Colonic mucosa (tissue), 4 donors: ENCODE measurements at regions not wholly inside any gene's neighbourhood (a gene's known extent, or its start where the extent isn't known, plus 50 kb on each side); places are given as distances from the start of the nearest gene placed in this dataset.

Experiments
- DNase-seq: peaks from one replicate; pipeline ENCODE4 v3.0.0-alpha.2; 2020
- H3K27ac ChIP-seq: fragments of 200-600 bp; one replicate; pipeline ENCODE4 v1.8.0; 2021
- H3K27me3 ChIP-seq: fragments of 200-600 bp; one replicate; pipeline ENCODE4 v1.8.0; 2021
- H3K36me3 ChIP-seq: fragments of 200-600 bp; one replicate; pipeline ENCODE4 v1.8.0; 2021
- H3K4me1 ChIP-seq: fragments of 200-600 bp; one replicate; pipeline ENCODE4 v1.8.0; 2021; ENCODE audit warnings: mild to moderate bottlenecking
- H3K4me3 ChIP-seq: fragments of 200-600 bp; one replicate; pipeline ENCODE4 v1.8.0; 2021
- H3K9ac ChIP-seq, 2 donors: one replicate each; pipeline ENCODE4 v1.7.0; 2013; ENCODE audit warnings: control low read depth in 2 of 2, low read depth in 2 of 2, low read length in 2 of 2
- H3K9me3 ChIP-seq: fragments of 200-600 bp; one replicate; pipeline ENCODE4 v1.8.0; 2021
- intact Hi-C: fragments of 100-400 bp; cut with DNase I; formaldehyde crosslinking; loops from one replicate; pipeline ENCODE4 v1.14.1; 2022
- TF ChIP-seq, protein P1 (sequence below): fragments of 200-600 bp; IDR thresholded peaks from one replicate; pipeline ENCODE4 v1.8.0; 2022; ENCODE audit warnings: antibody characterized with exemption, mild to moderate bottlenecking
- donor health status: healthy.
- donor health status: DM: no; HTN: no; CAD: no.
- donor health status: DM: no; HTN: no; CAD: no.

DNA sequence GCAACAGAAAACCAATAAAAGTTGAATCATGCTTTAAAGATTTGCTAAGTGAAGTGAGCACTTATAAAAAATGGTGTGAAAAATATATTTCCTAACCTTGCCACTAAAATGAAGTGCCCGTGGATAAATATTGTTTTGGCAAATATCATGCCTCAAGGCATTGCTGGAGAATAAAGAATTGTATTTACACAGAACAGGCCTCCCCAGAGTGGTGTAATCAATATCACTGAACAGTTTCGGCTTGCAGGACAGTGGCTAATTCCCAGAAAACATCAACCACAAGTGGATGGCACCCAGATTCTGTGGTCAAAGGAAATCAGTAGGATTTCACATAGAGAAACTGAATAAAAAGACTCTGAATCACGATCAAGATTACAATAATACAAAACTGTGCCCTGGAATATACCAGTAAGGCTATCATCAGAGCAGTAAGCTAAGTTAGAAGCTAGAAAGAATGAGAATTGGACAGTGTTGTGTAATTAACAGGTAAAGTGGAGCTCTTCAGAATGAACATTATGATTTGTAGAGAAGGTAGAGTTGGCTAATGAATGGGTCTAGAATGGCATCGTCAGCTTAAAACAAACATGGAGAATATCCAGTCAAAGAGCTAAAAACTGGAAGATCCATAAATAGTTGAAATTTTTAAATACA, 1026.9 kb upstream of the ADGRB3 start:
- intact Hi-C loops = no loop called here
- Histone ChIP-seq H3K4me3 (no peak overlapping the region), H3K27me3 (no peaks in the 10 kb centered on the region), H3K9ac (no peak overlapping the region), H3K27ac (no peak overlapping the region), H3K4me1 (no peaks in the 10 kb centered on the region), H3K36me3 (no peaks in the 10 kb centered on the region), H3K9me3 (no peaks in the 10 kb centered on the region)
- no peak for DNase-seq
- TF ChIP-seq, protein P1, sequence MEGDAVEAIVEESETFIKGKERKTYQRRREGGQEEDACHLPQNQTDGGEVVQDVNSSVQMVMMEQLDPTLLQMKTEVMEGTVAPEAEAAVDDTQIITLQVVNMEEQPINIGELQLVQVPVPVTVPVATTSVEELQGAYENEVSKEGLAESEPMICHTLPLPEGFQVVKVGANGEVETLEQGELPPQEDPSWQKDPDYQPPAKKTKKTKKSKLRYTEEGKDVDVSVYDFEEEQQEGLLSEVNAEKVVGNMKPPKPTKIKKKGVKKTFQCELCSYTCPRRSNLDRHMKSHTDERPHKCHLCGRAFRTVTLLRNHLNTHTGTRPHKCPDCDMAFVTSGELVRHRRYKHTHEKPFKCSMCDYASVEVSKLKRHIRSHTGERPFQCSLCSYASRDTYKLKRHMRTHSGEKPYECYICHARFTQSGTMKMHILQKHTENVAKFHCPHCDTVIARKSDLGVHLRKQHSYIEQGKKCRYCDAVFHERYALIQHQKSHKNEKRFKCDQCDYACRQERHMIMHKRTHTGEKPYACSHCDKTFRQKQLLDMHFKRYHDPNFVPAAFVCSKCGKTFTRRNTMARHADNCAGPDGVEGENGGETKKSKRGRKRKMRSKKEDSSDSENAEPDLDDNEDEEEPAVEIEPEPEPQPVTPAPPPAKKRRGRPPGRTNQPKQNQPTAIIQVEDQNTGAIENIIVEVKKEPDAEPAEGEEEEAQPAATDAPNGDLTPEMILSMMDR = no peak

DNA sequence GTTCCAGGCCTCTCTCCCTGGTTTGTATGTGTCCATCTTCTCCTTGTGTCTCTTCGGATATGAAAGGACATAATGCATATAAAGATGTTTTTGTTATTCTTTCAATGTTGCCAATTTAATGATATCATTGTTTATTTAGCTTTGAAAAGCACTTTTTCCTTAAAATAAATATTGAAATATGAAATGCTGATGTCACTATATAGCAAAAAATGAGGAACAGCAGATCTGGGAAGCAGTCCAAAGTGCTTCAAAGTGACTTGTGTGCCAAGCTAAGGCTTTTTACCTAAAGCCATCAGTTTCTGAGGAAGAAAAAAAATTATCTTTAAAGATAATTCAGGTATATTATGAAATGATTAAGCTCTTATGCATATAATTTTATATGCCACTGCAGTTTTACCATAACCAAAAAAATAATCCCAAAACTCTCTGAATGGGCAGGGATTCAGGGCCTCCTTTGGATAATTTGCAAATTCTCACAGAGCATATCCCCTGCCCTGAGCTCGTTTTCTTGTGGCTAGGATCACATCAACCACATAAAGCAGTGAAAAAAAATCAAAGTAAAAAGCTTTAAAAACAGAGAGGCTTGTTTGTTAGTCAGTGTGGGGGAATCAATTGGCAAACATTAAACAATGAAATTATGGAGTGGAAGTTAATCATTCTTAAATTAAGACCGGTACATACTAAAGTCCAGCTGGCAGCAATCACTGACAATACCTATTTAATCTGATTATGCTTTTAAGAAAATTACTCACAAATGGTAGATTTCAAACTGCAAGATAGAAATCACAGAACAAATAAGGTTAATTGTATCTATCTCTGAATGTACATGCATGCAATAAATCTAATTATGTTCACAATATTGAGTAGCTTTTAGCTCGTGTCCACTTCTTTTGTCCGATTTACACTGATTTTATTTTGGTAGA, 1027.9 kb upstream of the ADGRB3 start:
- Histone ChIP-seq H3K9ac (no peak overlapping the region), H3K4me1 (no peaks in the 10 kb centered on the region), H3K36me3 (no peaks in the 10 kb centered on the region), H3K9me3 (no peaks in the 10 kb centered on the region), H3K27ac (no peak overlapping the region), H3K27me3 (no peaks in the 10 kb centered on the region), H3K4me3 (no peak overlapping the region)
- intact Hi-C loops = no loop called here
- TF ChIP-seq, protein P1 = no peak
- DNase-seq = no peak

DNA sequence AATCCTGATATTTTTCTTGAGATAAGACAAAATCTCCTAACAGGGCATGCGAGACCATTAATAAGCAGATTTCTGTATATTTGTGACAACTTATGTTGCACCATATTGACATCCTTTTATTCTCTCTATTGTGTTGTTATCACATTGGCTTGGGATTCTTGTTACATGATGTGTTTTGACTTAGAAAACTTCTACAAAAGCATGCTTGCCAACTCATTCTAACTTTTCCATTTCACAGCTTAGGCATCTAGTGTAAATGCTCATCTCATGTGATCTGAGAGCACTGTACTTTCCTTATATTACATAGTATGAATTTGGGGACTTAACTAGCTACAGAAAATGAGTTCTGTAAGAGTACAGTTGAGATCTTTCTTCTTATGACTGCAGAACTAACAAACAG, 1040.7 kb upstream of the ADGRB3 start:
- TF ChIP-seq, protein P1 = no peak
- H3K36me3 ChIP-seq = no peaks in the 10 kb centered on the region
- H3K4me3 ChIP-seq = no peak overlapping the region

DNA sequence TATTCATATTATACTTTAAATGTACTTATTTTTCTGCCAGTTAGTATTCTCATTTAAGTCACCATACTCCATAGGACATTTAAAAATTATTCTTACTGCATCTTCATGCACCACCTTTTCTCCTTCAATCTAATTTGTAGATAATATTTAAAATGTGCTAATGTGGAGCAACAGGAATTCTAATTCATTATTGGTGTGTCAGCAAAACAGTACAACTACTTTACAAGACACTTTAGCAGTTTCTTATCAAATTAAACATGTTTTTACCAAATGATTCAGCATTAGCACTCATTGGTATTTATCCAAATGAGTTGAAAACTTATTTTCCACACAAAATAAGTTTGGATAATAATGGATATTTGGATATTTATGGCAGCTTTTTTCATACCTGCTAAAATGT, 1041.8 kb upstream of the ADGRB3 start:
- H3K9me3 ChIP-seq = no peaks in the 10 kb centered on the region
- H3K27ac ChIP-seq = no peak overlapping the region
- intact Hi-C loops = no loop called here
- no peaks in the 10 kb centered on the region for H3K36me3 ChIP-seq
- no peaks in the 10 kb centered on the region for H3K27me3 ChIP-seq
- H3K4me1 ChIP-seq = no peaks in the 10 kb centered on the region
- H3K9ac ChIP-seq = no peak overlapping the region
- no peak for DNase-seq
- H3K4me3 ChIP-seq = no peak overlapping the region
- TF ChIP-seq, protein P1 = no peak

More for the DNA sequence above, 1040.7 kb upstream of the ADGRB3 start:
- Histone ChIP-seq H3K4me1 (no peaks in the 10 kb centered on the region), H3K27me3 (no peaks in the 10 kb centered on the region), H3K9ac (no peak overlapping the region), H3K27ac (no peak overlapping the region), H3K9me3 (no peaks in the 10 kb centered on the region)
- intact Hi-C loops = no loop called here
- DNase-seq = no peak

DNA sequence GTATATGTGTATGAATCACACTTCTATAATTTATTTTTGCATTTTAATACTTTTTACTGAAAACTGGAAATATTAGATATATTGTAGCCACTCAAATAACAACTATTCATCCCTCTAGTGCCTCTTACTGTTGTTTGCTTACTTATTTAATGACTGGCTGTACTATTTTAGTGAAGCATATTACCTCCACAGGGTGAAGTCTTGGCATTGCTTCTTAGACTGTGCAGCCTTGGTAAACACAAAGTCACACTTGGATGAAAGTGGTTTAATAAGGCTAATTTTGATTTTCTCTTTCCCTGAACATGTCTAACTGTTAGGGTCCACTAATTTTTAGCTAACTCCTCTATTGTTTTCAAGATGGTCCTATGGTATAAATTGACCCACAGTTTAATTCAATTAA, 1043.2 kb upstream of the ADGRB3 start:
- Histone ChIP-seq H3K27me3 (no peaks in the 10 kb centered on the region), H3K4me3 (no peak overlapping the region), H3K4me1 (no peaks in the 10 kb centered on the region), H3K9ac (no peak overlapping the region), H3K9me3 (no peaks in the 10 kb centered on the region), H3K27ac (no peak overlapping the region), H3K36me3 (no peaks in the 10 kb centered on the region)
- intact Hi-C loops = no loop called here
- TF ChIP-seq, protein P1 = no peak
- no peak for DNase-seq
